ENCODE measurements at regions not wholly inside any gene's neighbourhood (a gene's known extent, or its start where the extent isn't known, plus 50 kb on each side); places are given as distances from the start of the nearest gene placed in this dataset.

GRCh38 chr17:27199948-27200347 is 94.0 kb upstream of the WSB1 start:
- FAIRE-seq, result no peak
- H3K9ac ChIP-seq (ENCODE audit: control insufficient read depth, extremely low read depth, insufficient read depth, low read length), result no peak overlapping the region
- H3K79me2 ChIP-seq (ENCODE audit: control insufficient read depth, insufficient read depth, low read length), result no peaks in the 10 kb centered on the region
- H3K9me1 ChIP-seq (ENCODE audit: control insufficient read depth, extremely low read depth, insufficient read depth, low read length), result no peaks in the 10 kb centered on the region
- no peak overlapping the region for H3K27ac ChIP-seq (ENCODE audit: control insufficient read depth, insufficient read depth, low read length)
- no peaks in the 10 kb centered on the region for H3K9me3 ChIP-seq (ENCODE audit: control insufficient read depth, low read depth, low read length)
- dilution Hi-C loops (cut with MboI; ENCODE audit: extremely low pct_ligation_motif_present, low sequenced_read_pairs), result no loop called here
- no peaks in the 10 kb centered on the region for H4K20me1 ChIP-seq (ENCODE audit: control insufficient read depth, extremely low read depth, insufficient read depth, low read length)
- DNase-seq (ENCODE audit: low read depth, low spot score), result no peak
- H2AFZ ChIP-seq (ENCODE audit: control insufficient read depth, low read length), result no peak overlapping the region
- no peak for TF ChIP-seq CTCF (optimal IDR thresholded peaks at IDR 0.05 in 1 of 3, IDR thresholded peaks at IDR 0.05 in 1 of 3, conservative IDR thresholded peaks at IDR 0.05 in 1 of 3; ENCODE audit: extremely low read depth in 1 of 3, insufficient read depth in 2 of 3, low read length in 3 of 3)
- no peak for TF ChIP-seq EZH2 (IDR thresholded peaks at IDR 0.05; ENCODE audit: low read length)
- no peaks in the 10 kb centered on the region for H3K27me3 ChIP-seq (ENCODE audit: control insufficient read depth, extremely low read depth, insufficient read depth, low read length)
- H3K4me3 ChIP-seq (ENCODE audit: control insufficient read depth in 2 of 3, extremely low read depth in 1 of 3, insufficient read depth in 2 of 3, low read depth in 1 of 3, low read length in 3 of 3), result no peak overlapping the region
- no peak overlapping the region for H3K4me2 ChIP-seq (ENCODE audit: control insufficient read depth, extremely low read depth, insufficient read depth, low read depth, low read length)
- no peaks in the 10 kb centered on the region for H3K36me3 ChIP-seq (ENCODE audit: control insufficient read depth in 2 of 2, extremely low read depth in 1 of 2, insufficient read depth in 2 of 2, low read length in 2 of 2)
- H3K4me1 ChIP-seq (ENCODE audit: control insufficient read depth, extremely low read depth, insufficient read depth, low read length), result no peaks in the 10 kb centered on the region

GRCh38 chr17:27200476-27200875 is 93.4 kb upstream of the WSB1 start:
- H3K27me3 ChIP-seq (ENCODE audit: control insufficient read depth, extremely low read depth, insufficient read depth, low read length), result no peaks in the 10 kb centered on the region
- dilution Hi-C loops (cut with MboI; ENCODE audit: extremely low pct_ligation_motif_present, low sequenced_read_pairs), result no loop called here
- no peak for FAIRE-seq
- H3K4me2 ChIP-seq (ENCODE audit: control insufficient read depth, extremely low read depth, insufficient read depth, low read depth, low read length), result no peak overlapping the region
- TF ChIP-seq CTCF (optimal IDR thresholded peaks at IDR 0.05 in 1 of 3, IDR thresholded peaks at IDR 0.05 in 1 of 3, conservative IDR thresholded peaks at IDR 0.05 in 1 of 3; ENCODE audit: extremely low read depth in 1 of 3, insufficient read depth in 2 of 3, low read length in 3 of 3) (no peak), EZH2 (IDR thresholded peaks at IDR 0.05; ENCODE audit: low read length) (no peak)
- H3K4me3 ChIP-seq (ENCODE audit: control insufficient read depth in 2 of 3, extremely low read depth in 1 of 3, insufficient read depth in 2 of 3, low read depth in 1 of 3, low read length in 3 of 3), result no peak overlapping the region
- H3K36me3 ChIP-seq (ENCODE audit: control insufficient read depth in 2 of 2, extremely low read depth in 1 of 2, insufficient read depth in 2 of 2, low read length in 2 of 2), result no peaks in the 10 kb centered on the region
- no peaks in the 10 kb centered on the region for H3K79me2 ChIP-seq (ENCODE audit: control insufficient read depth, insufficient read depth, low read length)
- no peaks in the 10 kb centered on the region for H3K4me1 ChIP-seq (ENCODE audit: control insufficient read depth, extremely low read depth, insufficient read depth, low read length)
- H3K9me1 ChIP-seq (ENCODE audit: control insufficient read depth, extremely low read depth, insufficient read depth, low read length), result no peaks in the 10 kb centered on the region
- H4K20me1 ChIP-seq (ENCODE audit: control insufficient read depth, extremely low read depth, insufficient read depth, low read length), result no peaks in the 10 kb centered on the region
- no peak overlapping the region for H3K9ac ChIP-seq (ENCODE audit: control insufficient read depth, extremely low read depth, insufficient read depth, low read length)
- no peak overlapping the region for H2AFZ ChIP-seq (ENCODE audit: control insufficient read depth, low read length)
- no peak for DNase-seq (ENCODE audit: low read depth, low spot score)
- H3K9me3 ChIP-seq (ENCODE audit: control insufficient read depth, low read depth, low read length), result no peaks in the 10 kb centered on the region
- H3K27ac ChIP-seq (ENCODE audit: control insufficient read depth, insufficient read depth, low read length), result no peak overlapping the region

Measured in keratinocyte (primary cell).